ENCODE measurements at regions not wholly inside any gene's neighbourhood (a gene's known extent, or its start where the extent isn't known, plus 50 kb on each side); places are given as distances from the start of the nearest gene placed in this dataset.

GRCh38 chr14:22513066-22513812 is 75.8 kb downstream of the DAD1 start:
- no peak for DNase-seq

DNA sequence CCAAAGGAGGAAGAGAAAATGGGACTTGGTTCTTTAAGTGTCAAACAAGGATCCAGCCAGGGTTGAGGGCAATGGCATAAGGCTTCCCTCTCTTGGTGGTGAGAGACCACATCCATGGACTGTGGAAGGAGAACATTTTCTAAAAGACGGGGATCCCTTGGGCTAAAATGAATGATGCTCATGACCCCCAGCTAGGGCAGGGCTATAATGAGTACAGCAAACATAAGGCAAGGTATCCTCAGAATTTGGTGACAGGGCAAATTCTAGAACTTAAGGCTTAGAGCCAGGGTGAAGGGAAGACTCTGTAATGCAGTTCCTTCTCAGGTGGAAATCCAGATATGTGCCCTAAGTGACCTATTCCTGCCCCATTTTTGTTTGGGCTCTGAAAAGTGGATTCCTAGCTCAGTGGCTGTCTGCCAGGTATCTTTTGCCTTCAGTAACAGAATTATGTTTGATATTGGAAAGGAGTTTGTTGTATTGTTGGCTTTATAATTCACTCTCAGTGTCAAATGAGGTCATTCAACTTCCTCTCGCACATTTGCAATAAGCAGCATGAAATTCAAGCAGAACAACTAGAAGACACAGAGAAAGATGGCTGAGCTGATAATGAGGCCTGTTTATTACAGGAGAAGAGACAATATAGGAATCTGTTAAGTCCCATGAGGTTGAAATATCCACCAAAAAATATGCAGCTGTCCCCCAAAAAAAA is 76.8 kb downstream of the DAD1 start:
- DNase-seq, result no peak

- DNase-seq, result no peak
These were observed 78.4 kb downstream of the DAD1 start for GRCh38 chr14:22510527-22511110.

DNA sequence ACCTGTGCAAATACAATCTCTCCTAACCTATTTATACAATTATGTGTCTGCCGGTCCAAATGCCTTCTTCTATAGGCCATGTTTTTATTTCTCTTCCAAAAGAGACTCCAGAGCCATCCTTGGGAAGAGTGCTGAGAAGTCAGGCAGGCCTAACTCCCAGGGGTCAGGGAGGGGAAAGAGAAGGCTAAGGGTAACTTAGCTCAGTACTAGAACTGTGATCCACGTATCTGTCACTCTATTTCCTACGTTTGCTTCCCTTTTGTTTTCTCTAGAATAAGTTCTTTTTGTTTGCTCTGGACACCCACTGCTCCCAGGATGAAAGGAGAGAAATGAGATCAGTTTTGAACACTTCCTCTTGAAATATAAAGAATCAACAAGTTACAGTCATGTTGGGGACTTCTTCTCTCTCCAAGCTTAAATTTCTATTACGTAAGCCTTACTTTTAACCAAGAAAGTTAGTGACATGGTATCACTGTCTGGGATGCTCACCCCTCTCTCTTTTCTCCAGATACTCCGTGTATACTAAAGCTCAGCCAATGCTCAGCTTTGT is 79.2 kb downstream of the DAD1 start:
- no peak for DNase-seq

DNA sequence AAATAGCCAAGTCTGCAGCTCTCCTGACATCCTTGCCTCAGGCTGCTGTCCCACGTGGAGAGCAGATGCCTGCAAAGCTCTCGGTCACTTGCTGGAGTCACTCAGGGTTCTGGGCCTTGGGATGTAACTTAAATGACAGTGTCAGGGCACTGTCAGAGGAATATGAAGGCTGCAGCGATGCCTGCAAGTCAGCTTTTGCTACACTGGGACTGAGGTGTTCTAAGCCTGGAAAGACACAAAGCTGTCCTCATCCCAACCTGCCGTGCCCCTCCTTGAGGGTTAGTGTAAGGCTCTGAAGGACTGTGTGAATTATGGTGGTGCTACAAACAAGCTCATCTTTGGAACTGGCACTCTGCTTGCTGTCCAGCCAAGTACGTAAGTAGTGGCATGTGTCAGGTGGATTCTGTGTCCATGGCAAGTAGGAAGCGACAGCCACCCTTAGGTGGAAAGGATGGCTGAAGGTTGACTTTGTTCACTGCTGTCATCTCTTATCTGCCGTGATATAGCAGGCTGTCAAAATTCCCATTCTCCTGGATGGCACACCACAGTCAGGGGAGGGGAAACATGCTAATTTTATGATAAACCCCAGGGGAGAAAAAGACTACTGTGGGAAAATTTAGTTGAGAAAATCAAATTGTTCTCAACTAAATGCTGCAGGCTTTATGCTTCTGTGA is 79.9 kb downstream of the DAD1 start:
- no peak for DNase-seq

- DNase-seq, result no peak
These were observed 80.4 kb downstream of the DAD1 start for GRCh38 chr14:22508662-22509035.

GRCh38 chr14:22508150-22508457 is 80.9 kb downstream of the DAD1 start:
- no peak for DNase-seq

DNA sequence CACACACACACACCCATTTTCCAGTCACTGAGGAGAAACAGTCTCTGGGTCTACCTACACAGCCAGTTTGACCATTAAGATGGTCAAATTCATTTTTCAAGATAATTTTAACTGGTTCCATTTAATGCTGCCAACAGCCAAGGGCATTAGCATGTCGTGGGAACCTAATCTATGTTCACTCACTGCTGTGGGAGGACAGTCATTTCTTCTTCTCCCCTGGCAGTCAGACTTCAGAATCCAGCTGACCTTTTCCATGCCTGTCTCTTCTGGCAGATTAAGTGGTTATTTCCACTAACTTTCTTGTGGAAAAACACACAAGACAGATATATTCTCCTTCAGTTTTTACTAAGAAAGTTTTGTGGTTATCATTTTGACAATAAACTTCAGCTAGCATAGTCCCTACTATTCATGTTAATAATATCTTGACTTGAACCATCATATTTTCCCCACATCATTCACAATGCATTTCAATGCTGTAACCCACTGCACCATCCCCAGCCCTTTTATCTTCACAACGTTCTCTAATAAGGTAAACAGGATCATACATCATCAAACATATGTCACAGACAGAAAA is 82.2 kb downstream of the DAD1 start:
- no peak for DNase-seq

- no peak for DNase-seq
These were observed 82.7 kb downstream of the DAD1 start for GRCh38 chr14:22506378-22506710.

GRCh38 chr14:22505697-22506377 is 83.2 kb downstream of the DAD1 start:
- DNase-seq, result no peak

DNA sequence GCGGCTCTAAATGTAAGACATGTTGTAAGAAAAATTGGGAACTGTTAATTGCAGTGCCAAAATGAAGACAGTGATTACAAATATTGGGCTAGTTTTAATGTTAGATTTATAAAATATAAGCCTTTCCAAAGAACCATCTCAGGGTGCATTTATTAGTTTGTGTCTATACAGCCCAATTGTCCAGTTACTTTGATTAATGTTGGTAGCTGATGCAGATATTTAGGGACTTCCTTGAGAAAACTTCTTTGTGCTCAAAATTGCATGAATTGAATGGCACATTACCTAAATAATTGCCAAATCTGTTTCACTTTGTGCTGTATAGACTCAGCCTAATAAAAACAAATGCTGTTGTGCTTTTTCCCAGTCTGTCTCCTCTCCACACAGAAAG is 83.7 kb downstream of the DAD1 start:
- DNase-seq, result no peak

- no peak for DNase-seq
These were observed 86.5 kb downstream of the DAD1 start for GRCh38 chr14:22502551-22502950.

DNA sequence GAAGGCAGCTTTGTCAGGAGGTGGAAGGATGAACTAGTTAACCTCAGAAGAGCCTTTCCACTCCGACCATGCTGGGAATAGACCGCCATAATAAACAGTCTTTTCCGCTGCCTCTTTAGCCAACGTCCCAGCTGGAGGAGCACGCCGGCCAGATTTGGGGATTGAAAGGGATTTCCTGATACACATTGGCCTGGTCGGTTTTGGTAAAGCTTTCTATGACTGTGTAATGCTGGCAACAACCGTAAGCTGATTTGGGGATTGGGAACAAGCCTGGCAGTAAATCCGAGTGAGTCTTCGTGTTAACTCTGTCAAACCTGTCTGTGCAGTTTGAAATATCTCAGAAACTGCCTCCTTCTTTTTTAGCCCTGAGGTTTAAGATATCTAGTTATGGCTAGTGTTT is 87.0 kb downstream of the DAD1 start:
- DNase-seq, result no peak

DNA sequence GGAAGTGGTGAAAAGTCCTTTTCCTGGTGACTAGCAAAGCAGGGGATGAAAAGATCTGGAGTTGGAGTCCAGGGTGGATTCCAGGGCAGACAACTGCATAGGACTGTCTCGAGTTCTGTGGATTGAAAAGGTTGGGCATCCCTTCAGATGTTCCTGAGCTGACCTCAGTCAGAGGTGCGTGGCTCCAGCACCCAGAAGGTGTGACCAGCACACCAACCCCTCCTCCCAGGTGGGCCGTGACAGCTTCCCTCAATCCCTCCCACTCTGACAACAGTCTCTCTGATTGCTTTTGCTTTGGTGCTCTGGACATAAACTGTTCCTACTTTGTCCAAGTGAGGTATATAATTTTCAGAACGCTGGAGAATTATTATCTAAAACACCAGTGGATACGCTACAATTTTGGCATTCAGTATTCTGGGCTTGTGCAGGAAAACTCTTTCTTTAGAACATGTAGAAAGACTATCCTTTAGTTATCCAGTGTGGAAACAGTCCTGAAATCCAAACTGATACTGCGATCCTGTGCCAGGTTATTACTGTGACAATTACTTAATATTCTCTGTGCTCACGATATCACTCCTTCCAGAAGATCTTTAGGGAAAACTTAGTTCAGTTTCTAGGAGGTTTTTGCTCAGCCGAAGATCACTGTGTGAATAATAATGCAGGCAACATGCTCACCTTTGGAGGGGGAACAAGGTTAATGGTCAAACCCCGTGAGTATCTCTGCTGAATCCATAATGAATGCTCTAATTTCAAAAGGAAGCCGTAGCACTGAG is 87.9 kb downstream of the DAD1 start:
- DNase-seq, result no peak

GRCh38 chr14:22500525-22500924 is 88.5 kb downstream of the DAD1 start:
- DNase-seq, result no peak

- DNase-seq, result no peak
These were observed 91.3 kb downstream of the DAD1 start for GRCh38 chr14:22497671-22498093.

DNA sequence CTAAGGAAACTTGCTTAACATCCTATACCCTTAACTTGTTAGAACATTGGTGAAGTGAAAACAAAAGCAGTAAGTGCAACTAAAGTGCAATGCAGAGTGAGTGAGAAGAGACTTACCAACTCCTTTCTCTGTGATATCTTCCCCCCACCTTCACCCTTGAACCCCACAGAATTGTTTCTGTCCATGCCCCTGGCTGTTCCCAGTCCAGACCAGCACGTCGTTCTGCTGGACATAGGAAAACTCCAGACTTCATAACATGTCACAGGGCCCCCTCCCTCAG is 91.9 kb downstream of the DAD1 start:
- DNase-seq, result no peak

DNA sequence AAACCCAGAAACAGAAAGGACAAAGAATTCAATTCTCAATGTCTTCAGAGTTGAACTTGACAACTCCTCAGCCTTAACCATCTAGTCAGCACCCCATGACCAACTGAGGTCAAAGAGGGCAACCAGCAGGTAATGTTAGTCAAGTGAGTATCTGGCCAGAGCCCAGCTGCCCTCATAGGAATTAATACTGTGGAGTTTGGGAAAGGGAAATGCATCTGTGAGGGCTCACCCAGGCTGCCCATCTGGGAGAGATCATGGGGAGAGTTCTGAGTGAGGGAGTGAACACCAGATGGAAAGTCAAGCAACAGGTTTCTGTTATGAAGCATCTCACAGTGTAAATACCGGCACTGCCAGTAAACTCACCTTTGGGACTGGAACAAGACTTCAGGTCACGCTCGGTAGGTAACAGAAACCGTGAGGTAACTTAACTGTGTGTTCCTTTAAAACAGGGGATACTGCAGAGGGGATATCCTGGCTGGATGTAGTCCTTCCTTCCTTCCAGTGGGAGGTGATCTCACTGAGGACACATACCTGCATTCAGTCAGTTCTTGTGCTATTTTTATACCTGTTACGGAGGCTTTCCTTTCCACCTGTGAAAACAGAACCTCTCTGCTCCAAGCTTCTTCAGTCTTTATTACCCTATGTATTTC is 94.4 kb downstream of the DAD1 start:
- DNase-seq, result no peak

- DNase-seq, result no peak
These were observed 95.3 kb downstream of the DAD1 start for GRCh38 chr14:22493753-22494152.

DNA sequence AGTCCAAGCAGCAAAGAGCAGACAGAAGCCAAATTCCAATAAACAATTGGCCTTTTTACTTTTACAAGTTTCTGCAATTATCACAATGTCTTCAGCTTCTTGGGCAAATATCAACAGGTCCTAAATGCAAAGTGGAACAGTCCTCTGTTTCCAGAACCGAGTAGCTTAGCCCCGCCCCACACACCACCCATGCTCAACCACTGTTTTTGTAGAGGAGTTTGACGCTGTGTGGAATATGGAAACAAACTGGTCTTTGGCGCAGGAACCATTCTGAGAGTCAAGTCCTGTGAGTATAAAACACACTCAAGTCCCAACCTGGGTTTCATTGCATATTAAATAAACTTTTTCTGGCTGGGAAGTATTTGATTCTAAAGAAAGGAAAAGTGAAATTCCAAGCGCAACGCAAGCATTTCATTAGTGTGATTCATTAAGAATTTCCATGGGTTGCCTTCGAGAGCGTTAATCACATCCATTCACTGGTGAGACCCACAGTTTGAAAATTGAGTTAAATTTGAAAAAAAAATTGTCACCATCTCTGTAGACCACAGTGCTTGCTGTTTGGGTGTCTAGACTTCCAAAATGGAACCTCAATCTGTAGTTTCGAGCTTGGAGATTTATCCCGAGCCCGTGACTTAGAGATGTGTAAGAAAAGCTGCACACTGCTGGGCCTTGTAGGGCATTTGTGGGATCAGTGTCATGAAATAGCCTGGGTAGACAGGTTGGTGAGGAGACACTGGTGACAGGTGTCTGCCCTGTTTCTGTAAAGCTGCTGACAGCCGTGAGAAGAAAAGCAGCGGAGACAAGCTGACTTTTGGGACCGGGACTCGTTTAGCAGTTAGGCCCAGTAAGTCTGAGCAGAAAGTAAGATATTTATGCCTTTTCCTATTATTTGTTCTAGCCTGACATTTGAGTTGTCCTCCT is 96.1 kb downstream of the DAD1 start:
- no peak for DNase-seq
